Stimulated activated naive CD8-positive, alpha-beta T cell treated with anti-CD3 and anti-CD28 coated beads, Interleukin-15, Interleukin-2, amounts not matched to agents 100 ng/mL and 50 ng/mL, for 24 hours (primary cell): ENCODE measurements at regions not wholly inside any gene's neighbourhood (a gene's known extent, or its start where the extent isn't known, plus 50 kb on each side); places are given as distances from the start of the nearest gene placed in this dataset.

Experiments
- H3K27ac Mint-ChIP-seq: one replicate; pipeline ENCODE4 v1.8.0; 2021; ENCODE audit warnings: mild to moderate bottlenecking, mixed read lengths
- H3K27me3 Mint-ChIP-seq: one replicate; pipeline ENCODE4 v1.8.0; 2021; ENCODE audit warnings: mixed read lengths
- H3K36me3 Mint-ChIP-seq: one replicate; pipeline ENCODE4 v1.8.0; 2021; ENCODE audit warnings: low read depth, mixed read lengths
- H3K4me1 Mint-ChIP-seq: one replicate; pipeline ENCODE4 v1.8.0; 2021; ENCODE audit warnings: low read depth, mixed read lengths
- H3K4me3 Mint-ChIP-seq: one replicate; pipeline ENCODE4 v1.8.0; 2021; ENCODE audit warnings: mild to moderate bottlenecking, mixed read lengths
- H3K9me3 Mint-ChIP-seq: one replicate; pipeline ENCODE4 v1.8.0; 2021; ENCODE audit warnings: mixed read lengths

- Mint-ChIP-seq H3K27me3 (no peaks in the 10 kb centered on the region), H3K9me3 (no peaks in the 10 kb centered on the region), H3K36me3 (no peaks in the 10 kb centered on the region), H3K4me1 (peaks cover 4% of the 10 kb centered on the region), H3K4me3 (no peak overlapping the region), H3K27ac (no peak overlapping the region)
These were observed 75.8 kb upstream of the DPH5 start for GRCh38 chr1:101101360-101101759.

- Mint-ChIP-seq H3K36me3 (no peaks in the 10 kb centered on the region), H3K27me3 (no peaks in the 10 kb centered on the region), H3K9me3 (no peaks in the 10 kb centered on the region), H3K4me3 (no peak overlapping the region), H3K4me1 (peaks cover 4% of the 10 kb centered on the region), H3K27ac (no peak overlapping the region)
These were observed 75.1 kb upstream of the DPH5 start for GRCh38 chr1:101100674-101101073.

GRCh38 chr1:101098907-101099306 is 73.3 kb upstream of the DPH5 start:
- no peak overlapping the region for H3K27ac Mint-ChIP-seq
- H3K36me3 Mint-ChIP-seq, result no peaks in the 10 kb centered on the region
- no peak overlapping the region for H3K4me3 Mint-ChIP-seq

GRCh38 chr1:101098327-101098726 is 72.7 kb upstream of the DPH5 start:
- no peak overlapping the region for H3K27ac Mint-ChIP-seq
- peaks cover 4% of the 10 kb centered on the region for H3K4me1 Mint-ChIP-seq
- H3K36me3 Mint-ChIP-seq, result no peaks in the 10 kb centered on the region
- no peaks in the 10 kb centered on the region for H3K9me3 Mint-ChIP-seq
- H3K4me3 Mint-ChIP-seq, result no peak overlapping the region
- no peaks in the 10 kb centered on the region for H3K27me3 Mint-ChIP-seq

More at GRCh38 chr1:101098907-101099306, 73.3 kb upstream of the DPH5 start:
- Mint-ChIP-seq H3K27me3 (no peaks in the 10 kb centered on the region), H3K9me3 (no peaks in the 10 kb centered on the region), H3K4me1 (peaks cover 4% of the 10 kb centered on the region)

GRCh38 chr1:101089613-101090338 is 64.2 kb upstream of the DPH5 start:
- no peaks in the 10 kb centered on the region for H3K27me3 Mint-ChIP-seq
- no peak overlapping the region for H3K27ac Mint-ChIP-seq
- H3K4me1 Mint-ChIP-seq, result peaks cover 30% of the 10 kb centered on the region
- H3K36me3 Mint-ChIP-seq, result peaks cover 6% of the 10 kb centered on the region
- H3K9me3 Mint-ChIP-seq, result no peaks in the 10 kb centered on the region
- H3K4me3 Mint-ChIP-seq, result no peak overlapping the region

- Mint-ChIP-seq H3K27ac (no peak overlapping the region), H3K9me3 (no peaks in the 10 kb centered on the region), H3K27me3 (no peaks in the 10 kb centered on the region), H3K36me3 (peaks cover 11% of the 10 kb centered on the region), H3K4me3 (no peak overlapping the region), H3K4me1 (peaks cover 37% of the 10 kb centered on the region)
These were observed 62.8 kb upstream of the DPH5 start for GRCh38 chr1:101088431-101088830.

- Mint-ChIP-seq H3K9me3 (no peaks in the 10 kb centered on the region), H3K36me3 (peaks cover 11% of the 10 kb centered on the region), H3K4me1 (peaks cover 53% of the 10 kb centered on the region), H3K27ac (no peak overlapping the region), H3K27me3 (no peaks in the 10 kb centered on the region), H3K4me3 (no peak overlapping the region)
These were observed 61.2 kb upstream of the DPH5 start for GRCh38 chr1:101086783-101087182.

- H3K9me3 Mint-ChIP-seq, result no peaks in the 10 kb centered on the region
- peaks cover 53% of the 10 kb centered on the region for H3K4me1 Mint-ChIP-seq
- H3K27me3 Mint-ChIP-seq, result no peaks in the 10 kb centered on the region
- H3K27ac Mint-ChIP-seq, result peak overlapping the region; percentile 89
- peaks cover 30% of the 10 kb centered on the region for H3K36me3 Mint-ChIP-seq
- peak overlapping the region; percentile 48 for H3K4me3 Mint-ChIP-seq
These were observed 56.2 kb upstream of the DPH5 start for GRCh38 chr1:101081496-101082488.

GRCh38 chr1:101080859-101081258 is 55.3 kb upstream of the DPH5 start:
- Mint-ChIP-seq H3K4me3 (no peak overlapping the region), H3K27ac (no peak overlapping the region), H3K4me1 (peaks cover 53% of the 10 kb centered on the region), H3K27me3 (no peaks in the 10 kb centered on the region), H3K9me3 (no peaks in the 10 kb centered on the region), H3K36me3 (peaks cover 30% of the 10 kb centered on the region)

GRCh38 chr1:101079341-101079740 is 53.8 kb upstream of the DPH5 start:
- Mint-ChIP-seq H3K36me3 (peaks cover 24% of the 10 kb centered on the region), H3K4me3 (no peak overlapping the region), H3K27me3 (no peaks in the 10 kb centered on the region), H3K4me1 (peaks cover 50% of the 10 kb centered on the region), H3K27ac (no peak overlapping the region), H3K9me3 (no peaks in the 10 kb centered on the region)

- peaks cover 23% of the 10 kb centered on the region for H3K36me3 Mint-ChIP-seq
- no peak overlapping the region for H3K27ac Mint-ChIP-seq
- H3K27me3 Mint-ChIP-seq, result no peaks in the 10 kb centered on the region
- H3K4me3 Mint-ChIP-seq, result no peak overlapping the region
- no peaks in the 10 kb centered on the region for H3K9me3 Mint-ChIP-seq
- H3K4me1 Mint-ChIP-seq, result peaks cover 52% of the 10 kb centered on the region
These were observed 52.3 kb upstream of the DPH5 start for GRCh38 chr1:101077849-101078248.

- peaks cover 48% of the 10 kb centered on the region for H3K4me1 Mint-ChIP-seq
- no peaks in the 10 kb centered on the region for H3K9me3 Mint-ChIP-seq
- H3K27me3 Mint-ChIP-seq, result no peaks in the 10 kb centered on the region
- peaks cover 19% of the 10 kb centered on the region for H3K36me3 Mint-ChIP-seq
- H3K27ac Mint-ChIP-seq, result no peak overlapping the region
- no peak overlapping the region for H3K4me3 Mint-ChIP-seq
These were observed 50.3 kb upstream of the DPH5 start for GRCh38 chr1:101075926-101076325.
